SU-DHL-6 (cell line): ENCODE measurements at regions not wholly inside any gene's neighbourhood (a gene's known extent, or its start where the extent isn't known, plus 50 kb on each side); places are given as distances from the start of the nearest gene placed in this dataset.

ENCODE experiments used
- H2AFZ ChIP-seq: fragments of 200-600 bp; sonication (generic); 2 replicates; pipeline ENCODE4 v1.6.1; 2014; ENCODE audit warnings: low read depth, mild to moderate bottlenecking, moderate library complexity, mixed read lengths, antibody characterized with exemption, low read length; ENCODE audit not compliant: severe bottlenecking
- H3F3A ChIP-seq: fragments of 200-600 bp; shearing (Covaris generic); 2 replicates; pipeline ENCODE4 v1.6.0; 2016; ENCODE audit warnings: antibody characterized with exemption, mild to moderate bottlenecking; ENCODE audit not compliant: insufficient read depth
- H3K27ac ChIP-seq: fragments of 200-600 bp; sonication (generic); 2 replicates; pipeline ENCODE4 v1.5.1; 2016; ENCODE audit warnings: low read depth, mild to moderate bottlenecking, low read length, moderate library complexity, mixed read lengths
- H3K27me3 ChIP-seq: fragments of 200-600 bp; sonication (generic), shearing (Covaris generic); 2 replicates; pipeline ENCODE4 v1.6.0; 2014; ENCODE audit warnings: mild to moderate bottlenecking, low read length
- H3K36me3 ChIP-seq: fragments of 200-600 bp; sonication (generic); 2 replicates; pipeline ENCODE4 v1.6.1; 2014; ENCODE audit warnings: mild to moderate bottlenecking, low read length, mixed read lengths
- H3K4me2 ChIP-seq: fragments of 300-600, 200-600 bp; shearing (Covaris generic), sonication (generic); 2 replicates; pipeline ENCODE4 v1.6.0; 2014; ENCODE audit warnings: low read length, low read depth, mild to moderate bottlenecking; ENCODE audit not compliant: poor library complexity, severe bottlenecking
- H3K4me3 ChIP-seq: fragments of 200-600 bp; sonication (generic); 2 replicates; pipeline ENCODE4 v1.5.1; 2014; ENCODE audit warnings: antibody characterized with exemption, low read length, mild to moderate bottlenecking, mixed read lengths; ENCODE audit not compliant: insufficient read depth, poor library complexity, severe bottlenecking
- H3K79me2 ChIP-seq: fragments of 200-600 bp; sonication (generic); 2 replicates; pipeline ENCODE4 v1.6.1; 2014; ENCODE audit warnings: mild to moderate bottlenecking, low read length, moderate library complexity; ENCODE audit not compliant: insufficient read depth
- H3K9ac ChIP-seq: fragments of 200-600 bp; sonication (generic); 2 replicates; pipeline ENCODE4 v1.7.0; 2014; ENCODE audit warnings: mild to moderate bottlenecking, low read length
- H3K9me2 ChIP-seq: fragments of 200-600 bp; sonication (generic); replicated peaks from 2 replicates; pipeline ENCODE4 v1.6.1; 2014; ENCODE audit warnings: low read length; ENCODE audit not compliant: insufficient read depth
- H3K9me3 ChIP-seq: fragments of 200-600 bp; sonication (generic); 2 replicates; pipeline ENCODE4 v1.6.1; 2014; ENCODE audit warnings: low read length, mixed read lengths; ENCODE audit not compliant: insufficient read depth
- H4K20me1 ChIP-seq: fragments of 200-600 bp; sonication (generic); 2 replicates; pipeline ENCODE4 v1.6.1; 2014; ENCODE audit warnings: low read depth, mild to moderate bottlenecking, antibody characterized with exemption, low read length, moderate library complexity, mixed read lengths
- CTCF ChIP-seq: fragments of 200-600 bp; sonication (generic); IDR thresholded peaks from one replicate; pipeline ENCODE4 v1.5.1; 2017; ENCODE audit warnings: antibody characterized with exemption, mild to moderate bottlenecking, low read length, moderate library complexity; ENCODE audit not compliant: insufficient read depth, poor library complexity, severe bottlenecking
- EZH2phosphoT487 ChIP-seq: fragments of 200-600 bp; sonication (generic), shearing (Covaris generic); conservative IDR thresholded peaks from 2 replicates; pipeline ENCODE4 v1.6.1; 2018; ENCODE audit warnings: mild to moderate bottlenecking, antibody characterized with exemption, low read length, moderate library complexity, mixed read lengths

GRCh38 chr7:49639068-49639593, 134.3 kb upstream of the VWC2 start:
- H3K27me3 ChIP-seq, result no peaks in the 10 kb centered on the region
- no peak overlapping the region for H3K4me3 ChIP-seq
- no peaks in the 10 kb centered on the region for H3K9me2 ChIP-seq
- no peaks in the 10 kb centered on the region for H3F3A ChIP-seq
- no peaks in the 10 kb centered on the region for H3K36me3 ChIP-seq
- H3K9me3 ChIP-seq, result no peaks in the 10 kb centered on the region
- no peak overlapping the region for H3K9ac ChIP-seq
- TF ChIP-seq EZH2phosphoT487 (no peak), CTCF (no peak)
- no peaks in the 10 kb centered on the region for H4K20me1 ChIP-seq
- no peak overlapping the region for H2AFZ ChIP-seq
- no peak overlapping the region for H3K27ac ChIP-seq
- H3K4me2 ChIP-seq, result no peak overlapping the region
- no peaks in the 10 kb centered on the region for H3K79me2 ChIP-seq

GRCh38 chr7:49639808-49640207, 133.6 kb upstream of the VWC2 start:
- H3K79me2 ChIP-seq, result no peaks in the 10 kb centered on the region
- no peak overlapping the region for H3K4me2 ChIP-seq
- H3F3A ChIP-seq, result no peaks in the 10 kb centered on the region
- H3K9ac ChIP-seq, result no peak overlapping the region
- H3K36me3 ChIP-seq, result no peaks in the 10 kb centered on the region
- H3K9me2 ChIP-seq, result no peaks in the 10 kb centered on the region
- H3K27ac ChIP-seq, result no peak overlapping the region
- no peaks in the 10 kb centered on the region for H3K27me3 ChIP-seq
- no peak overlapping the region for H2AFZ ChIP-seq
- H3K9me3 ChIP-seq, result no peaks in the 10 kb centered on the region
- TF ChIP-seq EZH2phosphoT487 (no peak), CTCF (no peak)
- H3K4me3 ChIP-seq, result no peak overlapping the region
- no peaks in the 10 kb centered on the region for H4K20me1 ChIP-seq

GRCh38 chr7:49643321-49643720, 130.1 kb upstream of the VWC2 start:
- Histone ChIP-seq H3K27ac (no peak overlapping the region), H3K9ac (no peak overlapping the region), H3K9me3 (no peaks in the 10 kb centered on the region), H3K79me2 (no peaks in the 10 kb centered on the region), H3K36me3 (no peaks in the 10 kb centered on the region), H3F3A (no peaks in the 10 kb centered on the region), H4K20me1 (no peaks in the 10 kb centered on the region), H2AFZ (no peak overlapping the region), H3K4me3 (no peak overlapping the region), H3K9me2 (no peaks in the 10 kb centered on the region), H3K27me3 (no peaks in the 10 kb centered on the region), H3K4me2 (no peak overlapping the region)
- TF ChIP-seq CTCF (no peak), EZH2phosphoT487 (no peak)
